Activated CD8-positive, alpha-beta T cell treated with anti-CD3 and anti-CD28 coated beads for 36 hours (primary cell): ENCODE measurements at regions not wholly inside any gene's neighbourhood (a gene's known extent, or its start where the extent isn't known, plus 50 kb on each side); places are given as distances from the start of the nearest gene placed in this dataset.

Source experiments
- ATAC-seq: fragments of 200-7000 bp; cut with Tn5 transposase; one replicate; pipeline ENCODE4 v1.10.0; 2021; ENCODE audit warnings: mild to moderate bottlenecking, moderate library complexity
- CTCF ChIA-PET: fragments of 350-600 bp; sonication (Branson Sonifier 250); formaldehyde crosslinking; loops from one replicate; lab custom pipeline; 2021; ENCODE audit warnings: antibody characterized with exemption; lab: Charles Lee
- POLR2A ChIA-PET: fragments of 350-600 bp; sonication (Branson Sonifier 250); formaldehyde crosslinking; loops from one replicate; lab custom pipeline; 2021; ENCODE audit warnings: antibody characterized with exemption; lab: Charles Lee
- DNase-seq: peaks from one replicate; pipeline ENCODE4 v3.0.0-alpha.2; 2020
- H3K27ac Mint-ChIP-seq: one replicate; pipeline ENCODE4 v1.8.0; 2021; ENCODE audit warnings: mild to moderate bottlenecking, mixed read lengths
- H3K27me3 Mint-ChIP-seq: one replicate; pipeline ENCODE4 v1.8.0; 2021; ENCODE audit warnings: mixed read lengths
- H3K36me3 Mint-ChIP-seq: one replicate; pipeline ENCODE4 v1.8.0; 2021; ENCODE audit warnings: low read depth, mixed read lengths
- H3K4me1 Mint-ChIP-seq: one replicate; pipeline ENCODE4 v1.8.0; 2021; ENCODE audit warnings: low read depth, mixed read lengths
- H3K4me3 Mint-ChIP-seq: one replicate; pipeline ENCODE4 v1.8.0; 2021; ENCODE audit warnings: mild to moderate bottlenecking, moderate library complexity, mixed read lengths
- H3K9me3 Mint-ChIP-seq: one replicate; pipeline ENCODE4 v1.8.0; 2021; ENCODE audit warnings: mixed read lengths
- intact Hi-C: fragments of 100-400 bp; cut with micrococcal nuclease; formaldehyde crosslinking; loops from one replicate; pipeline ENCODE4 v1.10.0; 2022
- TF ChIP-seq, protein P1 (sequence below): fragments of 200-600 bp; IDR thresholded peaks from one replicate; pipeline ENCODE4 v1.8.0; 2022; ENCODE audit warnings: antibody characterized with exemption, mild to moderate bottlenecking

DNA sequence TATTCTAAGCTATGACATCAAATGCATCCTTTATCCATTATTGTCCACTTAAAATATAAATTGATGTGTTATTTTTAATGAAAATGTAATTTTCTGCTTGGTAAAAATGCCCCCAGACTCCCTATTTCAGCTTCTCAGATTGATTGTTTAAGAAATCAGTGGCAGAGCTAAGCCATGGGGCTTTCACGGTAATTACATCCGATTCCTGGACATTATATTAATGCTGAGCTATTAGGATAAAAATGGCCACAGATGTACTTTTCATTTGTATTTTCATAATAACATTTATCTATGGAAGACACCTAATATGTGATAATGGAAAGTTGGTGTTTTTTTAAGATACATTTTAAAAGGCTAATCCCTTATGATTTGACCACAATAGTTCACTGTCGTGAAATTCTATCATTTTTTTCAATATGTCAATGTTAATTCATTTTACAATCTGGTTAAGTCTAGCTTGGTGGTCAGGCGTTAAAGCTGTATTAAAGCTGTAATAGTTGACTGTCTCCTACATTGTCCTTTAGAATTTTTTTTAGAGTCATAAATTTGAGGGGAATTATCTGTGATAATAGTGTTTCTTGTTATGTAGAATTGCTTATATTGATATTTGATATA lies 229.0 kb upstream of the UBE2E3 start:
- Mint-ChIP-seq H3K9me3 (no peaks in the 10 kb centered on the region), H3K27ac (no peak overlapping the region), H3K4me1 (no peaks in the 10 kb centered on the region), H3K27me3 (no peaks in the 10 kb centered on the region), H3K36me3 (no peaks in the 10 kb centered on the region), H3K4me3 (no peak overlapping the region)
- TF ChIP-seq, protein P1, sequence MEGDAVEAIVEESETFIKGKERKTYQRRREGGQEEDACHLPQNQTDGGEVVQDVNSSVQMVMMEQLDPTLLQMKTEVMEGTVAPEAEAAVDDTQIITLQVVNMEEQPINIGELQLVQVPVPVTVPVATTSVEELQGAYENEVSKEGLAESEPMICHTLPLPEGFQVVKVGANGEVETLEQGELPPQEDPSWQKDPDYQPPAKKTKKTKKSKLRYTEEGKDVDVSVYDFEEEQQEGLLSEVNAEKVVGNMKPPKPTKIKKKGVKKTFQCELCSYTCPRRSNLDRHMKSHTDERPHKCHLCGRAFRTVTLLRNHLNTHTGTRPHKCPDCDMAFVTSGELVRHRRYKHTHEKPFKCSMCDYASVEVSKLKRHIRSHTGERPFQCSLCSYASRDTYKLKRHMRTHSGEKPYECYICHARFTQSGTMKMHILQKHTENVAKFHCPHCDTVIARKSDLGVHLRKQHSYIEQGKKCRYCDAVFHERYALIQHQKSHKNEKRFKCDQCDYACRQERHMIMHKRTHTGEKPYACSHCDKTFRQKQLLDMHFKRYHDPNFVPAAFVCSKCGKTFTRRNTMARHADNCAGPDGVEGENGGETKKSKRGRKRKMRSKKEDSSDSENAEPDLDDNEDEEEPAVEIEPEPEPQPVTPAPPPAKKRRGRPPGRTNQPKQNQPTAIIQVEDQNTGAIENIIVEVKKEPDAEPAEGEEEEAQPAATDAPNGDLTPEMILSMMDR, result no peak
- DNase-seq (no peak), ATAC-seq (no peak)
- intact Hi-C loops, result no loop called here
- ChIA-PET CTCF (no interaction called here), POLR2A (no interaction called here)

DNA sequence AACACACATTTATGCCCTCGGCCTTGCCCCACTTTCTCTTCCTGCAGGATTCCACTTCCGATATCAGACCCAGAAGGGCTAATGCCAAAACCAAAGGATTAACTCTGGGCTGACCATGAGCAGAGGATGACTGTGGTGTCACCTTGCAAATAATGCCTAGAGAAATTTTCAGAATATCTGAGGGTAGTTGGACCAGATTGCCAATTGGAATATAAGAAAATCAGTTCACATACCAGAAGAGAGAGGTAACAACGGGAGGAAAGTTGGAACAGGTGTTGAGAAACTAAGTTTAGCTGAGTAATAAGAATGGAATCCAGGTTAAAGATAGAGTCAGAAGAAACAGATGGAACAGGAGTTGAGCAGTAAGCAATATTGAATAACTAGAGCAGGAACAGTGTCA lies 232.7 kb upstream of the UBE2E3 start:
- DNase-seq, result no peak
- ATAC-seq, result no peak
- CTCF ChIA-PET, result no interaction called here
- TF ChIP-seq, protein P1, result no peak
- POLR2A ChIA-PET, result no interaction called here
- H3K27me3 Mint-ChIP-seq, result no peaks in the 10 kb centered on the region
- no peaks in the 10 kb centered on the region for H3K4me1 Mint-ChIP-seq
- intact Hi-C loops, result no loop called here
- no peak overlapping the region for H3K4me3 Mint-ChIP-seq
- H3K36me3 Mint-ChIP-seq, result no peaks in the 10 kb centered on the region
- no peaks in the 10 kb centered on the region for H3K9me3 Mint-ChIP-seq
- H3K27ac Mint-ChIP-seq, result no peak overlapping the region

DNA sequence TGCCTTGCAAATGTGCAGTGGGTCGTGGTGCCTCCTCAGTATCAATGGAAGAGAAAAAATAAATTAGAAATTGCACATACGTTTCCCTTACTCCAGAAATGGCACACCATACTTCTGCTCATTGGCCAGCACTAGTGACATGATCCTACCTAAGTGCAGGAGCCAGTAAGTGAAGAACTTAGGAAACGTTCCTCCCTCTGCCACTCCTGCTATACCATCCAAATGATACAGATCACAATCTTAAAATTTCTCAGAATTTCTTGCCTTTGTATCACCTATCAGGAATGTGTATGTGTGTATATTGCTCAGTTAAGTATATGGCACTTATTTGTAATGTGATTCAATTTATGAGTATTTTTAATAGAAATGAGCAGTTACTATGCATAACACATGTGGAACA lies 237.0 kb upstream of the UBE2E3 start:
- no peaks in the 10 kb centered on the region for H3K27me3 Mint-ChIP-seq
- TF ChIP-seq, protein P1, result no peak
- no peaks in the 10 kb centered on the region for H3K4me1 Mint-ChIP-seq
- ChIA-PET CTCF (no interaction called here), POLR2A (no interaction called here)
- no peak for ATAC-seq
- no peak for DNase-seq
- intact Hi-C loops, result no loop called here
- H3K36me3 Mint-ChIP-seq, result no peaks in the 10 kb centered on the region
- no peaks in the 10 kb centered on the region for H3K9me3 Mint-ChIP-seq
- H3K27ac Mint-ChIP-seq, result no peak overlapping the region
- H3K4me3 Mint-ChIP-seq, result no peak overlapping the region

DNA sequence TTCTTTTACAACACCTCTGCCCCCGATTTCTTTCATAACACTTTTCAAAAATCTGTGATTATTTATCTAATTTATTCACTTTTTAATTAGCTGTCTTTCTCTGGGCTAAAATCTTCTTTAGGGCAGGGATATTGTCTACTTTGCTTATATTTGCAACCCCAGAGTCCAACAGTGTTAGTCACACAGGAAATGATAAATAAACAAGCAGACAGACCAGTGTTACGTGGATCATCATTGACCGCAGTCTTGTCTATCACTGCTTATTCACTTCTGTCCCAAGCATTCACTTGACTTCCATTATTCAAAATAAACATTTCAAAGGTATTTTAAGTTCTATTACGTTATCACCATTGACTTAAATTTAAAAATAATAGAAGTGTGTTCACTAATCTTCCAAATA lies 237.6 kb upstream of the UBE2E3 start:
- H3K27ac Mint-ChIP-seq, result no peak overlapping the region
- CTCF ChIA-PET, result no interaction called here

DNA sequence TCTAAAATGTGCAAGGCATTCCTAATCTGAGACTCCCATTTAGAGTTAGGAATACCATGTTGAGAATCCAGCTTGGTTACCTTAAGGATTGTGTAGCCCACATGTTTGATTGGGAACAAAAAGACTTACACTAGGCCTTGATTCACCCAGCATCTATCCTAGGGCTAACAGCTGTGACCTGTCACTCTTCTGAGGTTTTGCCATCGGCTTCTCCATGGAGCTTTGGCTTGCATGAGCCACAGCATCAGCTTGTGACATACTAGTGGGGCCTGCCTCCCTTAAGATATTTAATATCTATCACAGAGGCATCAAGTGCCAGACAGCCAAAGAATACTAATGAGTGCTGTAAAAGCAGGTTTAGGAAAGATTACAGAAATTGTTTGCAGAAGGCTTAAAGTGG lies 241.3 kb upstream of the UBE2E3 start:
- ChIA-PET CTCF (no interaction called here), POLR2A (no interaction called here)
- H3K4me1 Mint-ChIP-seq, result no peaks in the 10 kb centered on the region
- no peak overlapping the region for H3K4me3 Mint-ChIP-seq
- H3K36me3 Mint-ChIP-seq, result no peaks in the 10 kb centered on the region
- H3K27me3 Mint-ChIP-seq, result peaks cover 1% of the 10 kb centered on the region
- no peak overlapping the region for H3K27ac Mint-ChIP-seq
- H3K9me3 Mint-ChIP-seq, result no peaks in the 10 kb centered on the region
- no peak for DNase-seq
- TF ChIP-seq, protein P1, result no peak
- no peak for ATAC-seq
- intact Hi-C loops, result no loop called here

More for the DNA sequence above, 237.6 kb upstream of the UBE2E3 start:
- DNase-seq (no peak), ATAC-seq (no peak)
- POLR2A ChIA-PET, result no interaction called here
- no peaks in the 10 kb centered on the region for H3K36me3 Mint-ChIP-seq
- TF ChIP-seq, protein P1, result no peak
- intact Hi-C loops, result no loop called here
- no peak overlapping the region for H3K4me3 Mint-ChIP-seq
- no peaks in the 10 kb centered on the region for H3K4me1 Mint-ChIP-seq
- no peaks in the 10 kb centered on the region for H3K9me3 Mint-ChIP-seq
- peaks cover 1% of the 10 kb centered on the region for H3K27me3 Mint-ChIP-seq
